ENCODE measurements at regions not wholly inside any gene's neighbourhood (a gene's known extent, or its start where the extent isn't known, plus 50 kb on each side); places are given as distances from the start of the nearest gene placed in this dataset.

DNA sequence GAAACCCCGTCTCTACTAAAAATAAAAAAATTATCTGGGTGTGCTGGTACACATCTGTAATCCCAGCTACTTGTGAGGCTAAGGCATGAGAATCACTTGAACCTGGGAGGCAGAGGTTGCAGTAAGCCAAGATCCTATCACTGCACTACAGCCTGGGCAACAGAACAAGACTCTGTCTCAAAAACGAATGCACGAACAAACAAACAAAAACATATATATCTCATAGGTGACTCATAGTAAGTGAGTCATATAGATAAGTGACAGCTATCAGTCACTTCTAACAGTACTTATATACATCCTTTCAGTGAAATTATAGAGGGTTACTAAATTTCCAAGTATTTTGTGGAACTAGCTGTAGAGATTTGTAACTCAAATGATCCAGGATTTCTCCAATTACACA lies 127.3 kb upstream of the FIGN start:
- intact Hi-C loops (cut with DNase I) = no loop called here
- Histone ChIP-seq H3K9me3 (no peaks in the 10 kb centered on the region), H3K4me1 (no peaks in the 10 kb centered on the region), H3K4me3 (no peak overlapping the region), H3K27me3 (no peaks in the 10 kb centered on the region), H3K27ac (replicated peaks in 1 of 4) (no peak overlapping the region), H3K36me3 (no peaks in the 10 kb centered on the region)
- WGBS = 80% methylated on average over 3 of the region's 3 CpGs
- no peak for DNase-seq (ENCODE audit: extremely low spot score)
- TF ChIP-seq EP300 (IDR thresholded peaks at IDR 0.05) = no peak
- no peak for TF ChIP-seq POLR2AphosphoS5 (IDR thresholded peaks at IDR 0.05)
- TF ChIP-seq, protein P1, sequence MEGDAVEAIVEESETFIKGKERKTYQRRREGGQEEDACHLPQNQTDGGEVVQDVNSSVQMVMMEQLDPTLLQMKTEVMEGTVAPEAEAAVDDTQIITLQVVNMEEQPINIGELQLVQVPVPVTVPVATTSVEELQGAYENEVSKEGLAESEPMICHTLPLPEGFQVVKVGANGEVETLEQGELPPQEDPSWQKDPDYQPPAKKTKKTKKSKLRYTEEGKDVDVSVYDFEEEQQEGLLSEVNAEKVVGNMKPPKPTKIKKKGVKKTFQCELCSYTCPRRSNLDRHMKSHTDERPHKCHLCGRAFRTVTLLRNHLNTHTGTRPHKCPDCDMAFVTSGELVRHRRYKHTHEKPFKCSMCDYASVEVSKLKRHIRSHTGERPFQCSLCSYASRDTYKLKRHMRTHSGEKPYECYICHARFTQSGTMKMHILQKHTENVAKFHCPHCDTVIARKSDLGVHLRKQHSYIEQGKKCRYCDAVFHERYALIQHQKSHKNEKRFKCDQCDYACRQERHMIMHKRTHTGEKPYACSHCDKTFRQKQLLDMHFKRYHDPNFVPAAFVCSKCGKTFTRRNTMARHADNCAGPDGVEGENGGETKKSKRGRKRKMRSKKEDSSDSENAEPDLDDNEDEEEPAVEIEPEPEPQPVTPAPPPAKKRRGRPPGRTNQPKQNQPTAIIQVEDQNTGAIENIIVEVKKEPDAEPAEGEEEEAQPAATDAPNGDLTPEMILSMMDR (IDR thresholded peaks at IDR 0.05) = no peak
- TF ChIP-seq POLR2A (IDR thresholded peaks at IDR 0.05; ENCODE audit: low read depth) = no peak

DNA sequence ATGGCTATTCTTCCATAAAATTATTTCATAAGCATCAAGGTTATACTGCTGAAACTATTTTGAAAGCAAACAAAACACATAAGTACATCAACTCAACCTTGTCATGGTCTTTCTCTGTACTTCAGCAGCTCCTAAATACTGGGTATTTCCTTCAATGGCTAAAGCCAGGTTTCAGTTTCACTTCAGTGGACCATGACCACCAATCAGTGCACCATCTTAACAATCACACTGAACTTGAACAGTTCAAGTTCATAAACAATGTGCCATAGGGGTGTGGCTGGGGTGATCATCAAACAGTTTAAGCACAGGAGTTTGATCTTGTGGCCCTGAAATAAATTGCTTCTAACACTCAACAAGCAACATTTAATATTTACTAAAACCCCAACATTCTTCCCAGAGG lies 124.1 kb upstream of the FIGN start:
- intact Hi-C loops (cut with DNase I) = no loop called here
- no peak overlapping the region for H3K27ac ChIP-seq (replicated peaks in 1 of 4)
- TF ChIP-seq POLR2AphosphoS5 (IDR thresholded peaks at IDR 0.05) = no peak
- TF ChIP-seq POLR2A (IDR thresholded peaks at IDR 0.05; ENCODE audit: low read depth) = no peak
- TF ChIP-seq, protein P1 (IDR thresholded peaks at IDR 0.05) = no peak
- no peak for TF ChIP-seq EP300 (IDR thresholded peaks at IDR 0.05)
- H3K36me3 ChIP-seq = no peaks in the 10 kb centered on the region
- H3K27me3 ChIP-seq = no peaks in the 10 kb centered on the region
- DNase-seq (ENCODE audit: extremely low spot score) = no peak
- no peaks in the 10 kb centered on the region for H3K4me1 ChIP-seq
- no peak overlapping the region for H3K4me3 ChIP-seq
- H3K9me3 ChIP-seq = no peaks in the 10 kb centered on the region

DNA sequence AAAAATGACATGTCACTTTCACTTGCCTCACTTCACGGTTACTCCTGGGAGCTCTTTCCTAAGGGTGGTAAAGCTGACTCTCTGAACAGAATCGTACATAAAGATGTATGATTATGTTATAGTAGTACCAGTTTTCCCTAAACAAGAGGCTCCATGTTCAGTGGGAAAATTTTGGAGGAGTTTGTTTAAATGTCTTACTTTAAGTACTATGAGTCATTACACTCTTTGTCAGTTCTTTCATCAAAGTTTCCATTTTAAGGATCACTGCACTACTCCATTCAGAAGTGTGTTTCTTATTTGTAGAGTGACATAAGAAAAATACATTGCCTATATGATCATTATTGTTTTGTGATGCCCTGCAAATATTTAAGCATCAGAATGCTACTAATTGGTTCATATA lies 121.1 kb upstream of the FIGN start:
- Histone ChIP-seq H3K36me3 (no peaks in the 10 kb centered on the region), H3K27me3 (no peaks in the 10 kb centered on the region), H3K27ac (replicated peaks in 1 of 4) (no peak overlapping the region), H3K4me1 (no peaks in the 10 kb centered on the region), H3K4me3 (no peak overlapping the region), H3K9me3 (no peaks in the 10 kb centered on the region)
- WGBS = 58% methylated on average over 2 of the region's 2 CpGs
- DNase-seq (ENCODE audit: extremely low spot score) = no peak
- TF ChIP-seq POLR2A (IDR thresholded peaks at IDR 0.05; ENCODE audit: low read depth) (no peak), POLR2AphosphoS5 (IDR thresholded peaks at IDR 0.05) (no peak), EP300 (IDR thresholded peaks at IDR 0.05) (no peak)
- TF ChIP-seq, protein P1 (IDR thresholded peaks at IDR 0.05) = no peak
- intact Hi-C loops (cut with DNase I) = no loop called here

DNA sequence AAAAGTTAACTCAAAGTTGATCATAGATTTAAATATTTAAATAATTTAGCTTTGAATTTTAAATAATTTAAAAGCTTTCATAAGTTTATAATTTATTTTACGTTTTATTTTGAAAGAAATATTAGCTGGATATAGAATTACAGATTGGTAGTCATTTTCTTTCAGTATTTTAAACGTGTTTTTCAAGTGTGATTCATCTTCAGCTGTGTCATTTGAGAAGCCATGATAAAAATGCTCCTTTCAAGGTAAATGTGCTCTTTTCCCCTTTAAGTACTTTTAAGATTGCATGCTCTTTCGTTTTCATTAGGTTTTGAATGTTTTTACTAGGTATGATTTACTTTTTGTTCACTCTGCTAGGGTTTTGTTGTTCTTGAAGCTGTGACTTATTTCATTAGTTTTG lies 116.8 kb upstream of the FIGN start:
- TF ChIP-seq EP300 (IDR thresholded peaks at IDR 0.05) = no peak
- TF ChIP-seq, protein P1 (IDR thresholded peaks at IDR 0.05) = no peak
- no peak for TF ChIP-seq POLR2AphosphoS5 (IDR thresholded peaks at IDR 0.05)
- TF ChIP-seq POLR2A (IDR thresholded peaks at IDR 0.05; ENCODE audit: low read depth) = no peak
- H3K27me3 ChIP-seq = no peaks in the 10 kb centered on the region
- no peak for DNase-seq (ENCODE audit: extremely low spot score)
- WGBS = 60% methylated on average over 3 of the region's 3 CpGs
- H3K4me3 ChIP-seq = no peak overlapping the region
- intact Hi-C loops (cut with DNase I) = no loop called here
- no peaks in the 10 kb centered on the region for H3K4me1 ChIP-seq
- H3K36me3 ChIP-seq = no peaks in the 10 kb centered on the region
- no peak overlapping the region for H3K27ac ChIP-seq (replicated peaks in 1 of 4)
- no peaks in the 10 kb centered on the region for H3K9me3 ChIP-seq

DNA sequence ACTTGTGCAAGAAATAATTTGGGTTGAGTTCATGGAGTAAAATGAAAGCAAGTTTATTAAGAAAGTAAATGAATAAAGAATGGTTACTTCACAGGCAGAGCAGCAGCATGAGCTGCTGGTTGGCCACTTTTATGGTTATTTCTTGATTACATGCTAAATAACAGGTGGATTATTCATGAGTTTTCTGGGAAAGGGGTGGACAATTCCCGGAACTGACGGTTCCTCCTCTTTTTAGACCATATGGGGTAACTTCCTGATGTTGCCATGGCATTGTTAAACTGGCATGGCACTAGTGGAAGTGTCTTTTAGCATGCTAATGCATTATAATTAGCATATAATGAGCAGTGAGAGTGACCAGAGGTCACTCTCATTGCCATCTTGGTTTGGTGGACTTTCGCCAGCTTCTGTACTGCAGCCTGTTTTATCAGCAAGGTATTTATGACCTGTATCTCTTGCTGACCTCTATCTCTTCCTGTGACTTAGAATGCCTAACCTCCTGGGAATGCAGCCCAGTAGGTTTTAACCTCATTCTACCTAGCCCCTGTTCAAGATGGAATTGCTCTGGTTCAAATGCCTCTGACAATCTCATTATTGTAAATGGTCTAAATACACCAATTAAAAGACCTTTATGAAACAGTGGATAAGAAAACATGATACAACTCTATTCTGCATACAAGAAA lies 114.1 kb upstream of the FIGN start:
- DNase-seq (ENCODE audit: extremely low spot score) = no peak
- TF ChIP-seq POLR2AphosphoS5 (IDR thresholded peaks at IDR 0.05) (no peak), POLR2A (IDR thresholded peaks at IDR 0.05; ENCODE audit: low read depth) (no peak), EP300 (IDR thresholded peaks at IDR 0.05) (no peak)
- TF ChIP-seq, protein P1 (IDR thresholded peaks at IDR 0.05) = no peak
- Histone ChIP-seq H3K36me3 (no peaks in the 10 kb centered on the region), H3K4me3 (no peak overlapping the region), H3K27ac (replicated peaks in 1 of 4) (no peak overlapping the region), H3K4me1 (no peaks in the 10 kb centered on the region), H3K27me3 (no peaks in the 10 kb centered on the region), H3K9me3 (no peaks in the 10 kb centered on the region)
- intact Hi-C loops (cut with DNase I) = no loop called here
- 83% methylated on average over 3 of the region's 3 CpGs for WGBS

All from esophagus muscularis mucosa (tissue), 4 donors.